OCI-LY7 (cell line): ENCODE measurements at regions not wholly inside any gene's neighbourhood (a gene's known extent, or its start where the extent isn't known, plus 50 kb on each side); places are given as distances from the start of the nearest gene placed in this dataset.

Experiments
- EZH2phosphoT487 ChIP-seq: fragments of 200-600 bp; sonication (generic); IDR thresholded peaks from 2 replicates; pipeline ENCODE4 v1.6.1; 2018; ENCODE audit warnings: low read depth, borderline replicate concordance, mild to moderate bottlenecking, mixed run types, antibody characterized with exemption, low read length, moderate library complexity, mixed read lengths
- TF ChIP-seq, protein P1 (sequence below): fragments of 200-600 bp; sonication (generic); conservative IDR thresholded peaks from 2 replicates; pipeline ENCODE4 v1.5.1; 2014; ENCODE audit warnings: mild to moderate bottlenecking, antibody characterized with exemption, low read length, moderate library complexity, mixed read lengths

GRCh38 chr4:60384516-60384915 is 815.6 kb upstream of the ADGRL3 start:
- no peak for TF ChIP-seq EZH2phosphoT487
- TF ChIP-seq, protein P1, sequence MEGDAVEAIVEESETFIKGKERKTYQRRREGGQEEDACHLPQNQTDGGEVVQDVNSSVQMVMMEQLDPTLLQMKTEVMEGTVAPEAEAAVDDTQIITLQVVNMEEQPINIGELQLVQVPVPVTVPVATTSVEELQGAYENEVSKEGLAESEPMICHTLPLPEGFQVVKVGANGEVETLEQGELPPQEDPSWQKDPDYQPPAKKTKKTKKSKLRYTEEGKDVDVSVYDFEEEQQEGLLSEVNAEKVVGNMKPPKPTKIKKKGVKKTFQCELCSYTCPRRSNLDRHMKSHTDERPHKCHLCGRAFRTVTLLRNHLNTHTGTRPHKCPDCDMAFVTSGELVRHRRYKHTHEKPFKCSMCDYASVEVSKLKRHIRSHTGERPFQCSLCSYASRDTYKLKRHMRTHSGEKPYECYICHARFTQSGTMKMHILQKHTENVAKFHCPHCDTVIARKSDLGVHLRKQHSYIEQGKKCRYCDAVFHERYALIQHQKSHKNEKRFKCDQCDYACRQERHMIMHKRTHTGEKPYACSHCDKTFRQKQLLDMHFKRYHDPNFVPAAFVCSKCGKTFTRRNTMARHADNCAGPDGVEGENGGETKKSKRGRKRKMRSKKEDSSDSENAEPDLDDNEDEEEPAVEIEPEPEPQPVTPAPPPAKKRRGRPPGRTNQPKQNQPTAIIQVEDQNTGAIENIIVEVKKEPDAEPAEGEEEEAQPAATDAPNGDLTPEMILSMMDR = no peak
